Trophoblast cell (in vitro differentiated cells and primary cell): ENCODE measurements at regions not wholly inside any gene's neighbourhood (a gene's known extent, or its start where the extent isn't known, plus 50 kb on each side); places are given as distances from the start of the nearest gene placed in this dataset.
"Not testable (repeated sequence)": the region's sequence is repeated elsewhere in the genome, so short reads cannot be mapped to it uniquely, and the experiment has no call there.

ENCODE experiments used
- DNase-seq, 2 donors: peaks; one replicate each; pipeline ENCODE4 v3.0.0-alpha.2; 2016
- H2AFZ ChIP-seq: 2 replicates; pipeline ENCODE4 v1.6.1; 2013; ENCODE audit warnings: low read length, moderate library complexity, mild to moderate bottlenecking; ENCODE audit not compliant: insufficient read depth, poor library complexity
- H2AK5ac ChIP-seq: 2 replicates; pipeline ENCODE4 v1.6.1; 2013; ENCODE audit warnings: mild to moderate bottlenecking, low read length
- H2BK120ac ChIP-seq: 2 replicates; pipeline ENCODE4 v1.6.1; 2013; ENCODE audit warnings: low read length, mild to moderate bottlenecking, moderate library complexity; ENCODE audit not compliant: insufficient read depth, poor library complexity
- H2BK12ac ChIP-seq: 2 replicates; pipeline ENCODE4 v1.6.1; 2013; ENCODE audit warnings: mild to moderate bottlenecking, low read length, moderate library complexity
- H2BK5ac ChIP-seq: 2 replicates; pipeline ENCODE4 v1.6.1; 2013; ENCODE audit warnings: low read length, low read depth, moderate library complexity, mild to moderate bottlenecking; ENCODE audit not compliant: poor library complexity
- H3K14ac ChIP-seq: 2 replicates; pipeline ENCODE4 v1.6.1; 2013; ENCODE audit warnings: mild to moderate bottlenecking, low read length
- H3K18ac ChIP-seq: 2 replicates; pipeline ENCODE4 v1.6.1; 2013; ENCODE audit warnings: mild to moderate bottlenecking, low read length
- H3K23ac ChIP-seq: 2 replicates; pipeline ENCODE4 v1.6.1; 2013; ENCODE audit warnings: low read length
- H3K27ac ChIP-seq: 2 replicates; pipeline ENCODE4 v1.5.1; 2013; ENCODE audit warnings: low read depth, mild to moderate bottlenecking, inconsistent platforms, low read length, moderate library complexity
- H3K27me3 ChIP-seq: 2 replicates; pipeline ENCODE4 v1.6.1; 2013; ENCODE audit warnings: inconsistent platforms, mild to moderate bottlenecking, low read length, moderate library complexity; ENCODE audit not compliant: insufficient read depth
- H3K36me3 ChIP-seq, 2 experiments: 1 replicate in 1 of 2; 2 replicates in 1 of 2; pipeline ENCODE4 v1.6.1; 2013; ENCODE audit warnings: low read length in 2 of 2, mild to moderate bottlenecking in 2 of 2, moderate library complexity in 1 of 2; ENCODE audit not compliant: insufficient read depth in 2 of 2, control insufficient read depth in 1 of 2
- H3K4ac ChIP-seq: 2 replicates; pipeline ENCODE4 v1.6.1; 2013; ENCODE audit warnings: low read depth, mild to moderate bottlenecking, low read length, moderate library complexity
- H3K4me1 ChIP-seq, 2 experiments: 1 replicate in 1 of 2; 2 replicates in 1 of 2; pipeline ENCODE4 v1.6.1; 2013; ENCODE audit warnings: low read length in 2 of 2, mild to moderate bottlenecking in 2 of 2, moderate library complexity in 1 of 2; ENCODE audit not compliant: insufficient read depth in 2 of 2, control insufficient read depth in 1 of 2
- H3K4me2 ChIP-seq: 2 replicates; pipeline ENCODE4 v1.6.1; 2013; ENCODE audit warnings: inconsistent platforms, mild to moderate bottlenecking, low read length, moderate library complexity
- H3K4me3 ChIP-seq: 2 replicates; pipeline ENCODE4 v1.5.1; 2013; ENCODE audit warnings: mild to moderate bottlenecking, low read depth, low read length, inconsistent platforms
- H3K79me1 ChIP-seq: one replicate; pipeline ENCODE4 v1.6.1; 2013; ENCODE audit warnings: low read length
- H3K79me2 ChIP-seq: 2 replicates; pipeline ENCODE4 v1.6.1; 2013; ENCODE audit warnings: low read length, mild to moderate bottlenecking; ENCODE audit not compliant: control insufficient read depth, insufficient read depth, poor library complexity
- H3K9ac ChIP-seq: 2 replicates; pipeline ENCODE4 v1.6.1; 2013; ENCODE audit warnings: mild to moderate bottlenecking, low read length
- H3K9me3 ChIP-seq: 2 replicates; pipeline ENCODE4 v1.6.1; 2013; ENCODE audit warnings: low read depth, mild to moderate bottlenecking, control low read depth, inconsistent platforms, low read length; ENCODE audit not compliant: insufficient read depth
- H4K12ac ChIP-seq: 2 replicates; pipeline ENCODE4 v1.6.1; 2013; ENCODE audit warnings: low read depth, mild to moderate bottlenecking, low read length, moderate library complexity
- H4K8ac ChIP-seq: 2 replicates; pipeline ENCODE4 v1.6.1; 2013; ENCODE audit warnings: low read depth, mild to moderate bottlenecking, low read length, moderate library complexity
- H4K91ac ChIP-seq: one replicate; pipeline ENCODE4 v1.6.1; 2013; ENCODE audit warnings: low read depth, mild to moderate bottlenecking, low read length, moderate library complexity
- WGBS: extraction: QIAGEN DNeasy Blood & Tissue Kit; methylation state at CpG from one replicate; pipeline ENCODE4 v1.1.7; 2013; ENCODE audit warnings: missing lambda C conversion rate; ENCODE audit not compliant: insufficient read length, insufficient coverage; ENCODE audit errors: extremely low coverage; 5-methylcytosine and 5-hydroxymethylcytosine counted together

GRCh38 chr4:12911750-12912358, 572.3 kb downstream of the RAB28 start:
- Histone ChIP-seq H3K79me1 (no peaks in the 10 kb centered on the region), H3K4me2 (no peak overlapping the region), H3K23ac (no peak overlapping the region), H2BK120ac (no peak overlapping the region), H3K4me3 (no peak overlapping the region), H4K91ac (no peak overlapping the region), H2AK5ac (no peak overlapping the region), H3K4me1 (no peaks in the 10 kb centered on the region), H3K9me3 (no peaks in the 10 kb centered on the region), H3K27ac (no peak overlapping the region), H4K12ac (no peak overlapping the region), H3K4ac (no peak overlapping the region), H2AFZ (no peak overlapping the region), H3K79me2 (no peaks in the 10 kb centered on the region), H3K18ac (no peak overlapping the region), H4K8ac (no peak overlapping the region), H3K9ac (no peak overlapping the region), H2BK5ac (no peak overlapping the region), H3K27me3 (no peaks in the 10 kb centered on the region), H3K36me3 (no peaks in the 10 kb centered on the region), H3K14ac (no peak overlapping the region), H2BK12ac (no peak overlapping the region)
- no CpG with 5 or more reads among the region's 1 CpG for WGBS
- no peak for DNase-seq

GRCh38 chr4:12903640-12904039, 580.5 kb downstream of the RAB28 start:
- H3K79me2 ChIP-seq, H3K4me1 ChIP-seq, H3K14ac ChIP-seq, H3K4me3 ChIP-seq, H3K9me3 ChIP-seq, H2BK12ac ChIP-seq, H2BK120ac ChIP-seq, H3K18ac ChIP-seq, H2BK5ac ChIP-seq, H2AK5ac ChIP-seq, H2AFZ ChIP-seq, H3K4ac ChIP-seq, DNase-seq, H4K8ac ChIP-seq, H3K4me2 ChIP-seq, H4K12ac ChIP-seq, H3K79me1 ChIP-seq, H3K36me3 ChIP-seq, H3K23ac ChIP-seq, H3K27me3 ChIP-seq, H3K27ac ChIP-seq, H4K91ac ChIP-seq, H3K9ac ChIP-seq: not testable (repeated sequence)
- no CpG with 5 or more reads among the region's 15 CpGs for whole genome bisulfite sequencing

GRCh38 chr4:12902735-12903134, 581.4 kb downstream of the RAB28 start:
- H3K27me3 ChIP-seq = no peaks in the 10 kb centered on the region
- no peak overlapping the region for H3K4ac ChIP-seq
- no peak overlapping the region for H4K8ac ChIP-seq
- H3K14ac ChIP-seq = no peak overlapping the region
- no peak overlapping the region for H3K27ac ChIP-seq
- H4K12ac ChIP-seq = no peak overlapping the region
- DNase-seq = no peak
- no peak overlapping the region for H2AFZ ChIP-seq
- H4K91ac ChIP-seq = no peak overlapping the region
- no peak overlapping the region for H3K18ac ChIP-seq
- no peaks in the 10 kb centered on the region for H3K36me3 ChIP-seq
- H3K79me2 ChIP-seq = no peaks in the 10 kb centered on the region
- no peak overlapping the region for H3K9ac ChIP-seq
- H2BK12ac ChIP-seq = no peak overlapping the region
- no peaks in the 10 kb centered on the region for H3K9me3 ChIP-seq
- no peaks in the 10 kb centered on the region for H3K4me1 ChIP-seq
- H3K79me1 ChIP-seq = no peaks in the 10 kb centered on the region
- H3K4me3 ChIP-seq = no peak overlapping the region
- no peak overlapping the region for H3K4me2 ChIP-seq
- no CpG with 5 or more reads among the region's 2 CpGs for WGBS
- no peak overlapping the region for H2AK5ac ChIP-seq
- H3K23ac ChIP-seq = no peak overlapping the region
- no peak overlapping the region for H2BK5ac ChIP-seq
- no peak overlapping the region for H2BK120ac ChIP-seq

GRCh38 chr4:12897954-12898353, 586.2 kb downstream of the RAB28 start:
- H3K27me3 ChIP-seq = no peaks in the 10 kb centered on the region
- no peak overlapping the region for H3K23ac ChIP-seq
- H3K4me3 ChIP-seq = no peak overlapping the region
- H3K79me1 ChIP-seq = no peaks in the 10 kb centered on the region
- no peaks in the 10 kb centered on the region for H3K9me3 ChIP-seq
- H4K12ac ChIP-seq = no peak overlapping the region
- no peak for DNase-seq
- H3K4me1 ChIP-seq = no peaks in the 10 kb centered on the region
- H3K14ac ChIP-seq = no peak overlapping the region
- H2BK5ac ChIP-seq = no peak overlapping the region
- no peak overlapping the region for H4K91ac ChIP-seq
- no peak overlapping the region for H2BK12ac ChIP-seq
- H2BK120ac ChIP-seq = no peak overlapping the region
- H3K9ac ChIP-seq = no peak overlapping the region
- no peak overlapping the region for H2AK5ac ChIP-seq
- no peaks in the 10 kb centered on the region for H3K79me2 ChIP-seq
- H3K36me3 ChIP-seq = no peaks in the 10 kb centered on the region
- no CpG with 5 or more reads among the region's 4 CpGs for WGBS
- no peak overlapping the region for H3K4me2 ChIP-seq
- no peak overlapping the region for H3K4ac ChIP-seq
- H3K27ac ChIP-seq = no peak overlapping the region
- no peak overlapping the region for H4K8ac ChIP-seq
- H3K18ac ChIP-seq = no peak overlapping the region
- no peak overlapping the region for H2AFZ ChIP-seq
